PFSK-1 (cell line): ENCODE measurements at regions not wholly inside any gene's neighbourhood (a gene's known extent, or its start where the extent isn't known, plus 50 kb on each side); places are given as distances from the start of the nearest gene placed in this dataset.

Source experiments
- FOXP2 ChIP-seq: optimal IDR thresholded peaks from 2 replicates; pipeline ENCODE3; 2011; ENCODE audit warnings: borderline replicate concordance, control low read depth, inconsistent platforms; ENCODE audit not compliant: insufficient read depth; ENCODE audit errors: extremely low read length, extremely low read depth
- POLR2AphosphoS5 ChIP-seq: IDR thresholded peaks from 2 replicates; pipeline ENCODE4 v1.6.1; 2012; ENCODE audit warnings: low read depth, mild to moderate bottlenecking, control low read depth, low read length, moderate library complexity
- REST ChIP-seq, 2 experiments: IDR thresholded peaks; 2 replicates each; pipeline versions ENCODE4 v1.6.1 to v1.8.0; 2011 to 2012; ENCODE audit warnings: low read depth in 2 of 2, low read length in 2 of 2, control low read depth in 1 of 2, inconsistent platforms in 1 of 2, mild to moderate bottlenecking in 1 of 2, moderate library complexity in 1 of 2; ENCODE audit not compliant: insufficient read depth in 1 of 2
- SIN3A ChIP-seq: IDR thresholded peaks from 2 replicates; pipeline ENCODE4 v1.6.1; 2012; ENCODE audit warnings: mild to moderate bottlenecking, low read length, moderate library complexity, borderline replicate concordance; ENCODE audit not compliant: insufficient read depth
- TAF1 ChIP-seq: IDR thresholded peaks from 2 replicates; pipeline ENCODE4 v1.6.1; 2012; ENCODE audit warnings: low read length, control low read depth, borderline replicate concordance; ENCODE audit not compliant: insufficient read depth

GRCh38 chr6:91126876-91127275, 540.0 kb upstream of the MAP3K7 start:
- no peak for TF ChIP-seq POLR2AphosphoS5
- TF ChIP-seq REST (IDR thresholded peaks at IDR 0.05; ENCODE audit: insufficient read depth in 1 of 2, low read depth in 2 of 2, low read length in 2 of 2) = no peak
- TF ChIP-seq SIN3A = no peak
- no peak for TF ChIP-seq TAF1
- TF ChIP-seq FOXP2 = no peak

- TF ChIP-seq TAF1 (no peak), REST (IDR thresholded peaks at IDR 0.05; ENCODE audit: insufficient read depth in 1 of 2, low read depth in 2 of 2, low read length in 2 of 2) (no peak), SIN3A (no peak), POLR2AphosphoS5 (no peak), FOXP2 (no peak)
These were observed 530.7 kb upstream of the MAP3K7 start for GRCh38 chr6:91117550-91117949.

- TF ChIP-seq FOXP2 = no peak
- TF ChIP-seq REST (IDR thresholded peaks at IDR 0.05; ENCODE audit: insufficient read depth in 1 of 2, low read depth in 2 of 2, low read length in 2 of 2) = no peak
- no peak for TF ChIP-seq POLR2AphosphoS5
- TF ChIP-seq SIN3A = no peak
- TF ChIP-seq TAF1 = no peak
These were observed 527.3 kb upstream of the MAP3K7 start for GRCh38 chr6:91114123-91114708.

GRCh38 chr6:91106083-91106482, 519.2 kb upstream of the MAP3K7 start:
- TF ChIP-seq REST (IDR thresholded peaks at IDR 0.05; ENCODE audit: insufficient read depth in 1 of 2, low read depth in 2 of 2, low read length in 2 of 2) (no peak), TAF1 (no peak), SIN3A (no peak), FOXP2 (no peak), POLR2AphosphoS5 (no peak)

GRCh38 chr6:91105532-91105931, 518.7 kb upstream of the MAP3K7 start:
- no peak for TF ChIP-seq FOXP2
- TF ChIP-seq REST (IDR thresholded peaks at IDR 0.05; ENCODE audit: insufficient read depth in 1 of 2, low read depth in 2 of 2, low read length in 2 of 2) = no peak
- no peak for TF ChIP-seq TAF1
- no peak for TF ChIP-seq SIN3A
- no peak for TF ChIP-seq POLR2AphosphoS5
